22Rv1 (cell line): ENCODE measurements at regions not wholly inside any gene's neighbourhood (a gene's known extent, or its start where the extent isn't known, plus 50 kb on each side); places are given as distances from the start of the nearest gene placed in this dataset.

Experiments
- CTCF ChIP-seq: fragments of 450-650 bp; IDR thresholded peaks from 2 replicates; pipeline ENCODE4 v1.5.1; 2017; ENCODE audit warnings: mild to moderate bottlenecking
- ZFX ChIP-seq: fragments of 450-650 bp; IDR thresholded peaks from 2 replicates; pipeline ENCODE4 v1.6.1; 2017; ENCODE audit warnings: antibody characterized with exemption, borderline replicate concordance

- TF ChIP-seq CTCF, result no peak
- no peak for TF ChIP-seq ZFX
Measured at GRCh38 chr13:105442040-105442439, 1093.4 kb downstream of the EFNB2 start.
